ENCODE measurements at regions not wholly inside any gene's neighbourhood (a gene's known extent, or its start where the extent isn't known, plus 50 kb on each side); places are given as distances from the start of the nearest gene placed in this dataset.

GRCh38 chr3:72114773-72115172, 329.8 kb upstream of the PROK2 start:
- H3K9me3 Mint-ChIP-seq = no peaks in the 10 kb centered on the region
- H3K27me3 Mint-ChIP-seq (ENCODE audit: low read depth) = peaks cover 14% of the 10 kb centered on the region
- no peak overlapping the region for H3K27ac Mint-ChIP-seq
- no peaks in the 10 kb centered on the region for H3K4me1 Mint-ChIP-seq (ENCODE audit: low read depth)
- DNase-seq (ENCODE audit: low spot score) = no peak
- intact Hi-C loops (cut with micrococcal nuclease) = no loop called here
- no peaks in the 10 kb centered on the region for H3K36me3 Mint-ChIP-seq (ENCODE audit: low read depth)
- H3K4me3 Mint-ChIP-seq (ENCODE audit: low read depth) = no peak overlapping the region

- H3K4me1 Mint-ChIP-seq (ENCODE audit: low read depth) = no peaks in the 10 kb centered on the region
- H3K9me3 Mint-ChIP-seq = no peaks in the 10 kb centered on the region
- H3K27ac Mint-ChIP-seq = no peak overlapping the region
- no peak for DNase-seq (ENCODE audit: low spot score)
- no peak overlapping the region for H3K4me3 Mint-ChIP-seq (ENCODE audit: low read depth)
- H3K27me3 Mint-ChIP-seq (ENCODE audit: low read depth) = peaks cover 14% of the 10 kb centered on the region
- intact Hi-C loops (cut with micrococcal nuclease) = no loop called here
- no peaks in the 10 kb centered on the region for H3K36me3 Mint-ChIP-seq (ENCODE audit: low read depth)
Observed at GRCh38 chr3:72113964-72114363, 329.0 kb upstream of the PROK2 start.

GRCh38 chr3:72113564-72113963, 328.6 kb upstream of the PROK2 start:
- intact Hi-C loops (cut with micrococcal nuclease) = no loop called here
- DNase-seq (ENCODE audit: low spot score) = no peak
- H3K27ac Mint-ChIP-seq = no peak overlapping the region
- no peak overlapping the region for H3K4me3 Mint-ChIP-seq (ENCODE audit: low read depth)
- H3K9me3 Mint-ChIP-seq = no peaks in the 10 kb centered on the region
- H3K36me3 Mint-ChIP-seq (ENCODE audit: low read depth) = no peaks in the 10 kb centered on the region
- no peaks in the 10 kb centered on the region for H3K4me1 Mint-ChIP-seq (ENCODE audit: low read depth)
- peaks cover 14% of the 10 kb centered on the region for H3K27me3 Mint-ChIP-seq (ENCODE audit: low read depth)

GRCh38 chr3:72112435-72112834, 327.5 kb upstream of the PROK2 start:
- peaks cover 14% of the 10 kb centered on the region for H3K27me3 Mint-ChIP-seq (ENCODE audit: low read depth)

GRCh38 chr3:72111265-72112205, 326.6 kb upstream of the PROK2 start:
- Mint-ChIP-seq H3K27ac (no peak overlapping the region), H3K9me3 (no peaks in the 10 kb centered on the region)

More at GRCh38 chr3:72112435-72112834, 327.5 kb upstream of the PROK2 start:
- no peak overlapping the region for H3K27ac Mint-ChIP-seq
- intact Hi-C loops (cut with micrococcal nuclease) = no loop called here
- no peak for DNase-seq (ENCODE audit: low spot score)
- no peaks in the 10 kb centered on the region for H3K4me1 Mint-ChIP-seq (ENCODE audit: low read depth)
- H3K4me3 Mint-ChIP-seq (ENCODE audit: low read depth) = no peak overlapping the region
- H3K36me3 Mint-ChIP-seq (ENCODE audit: low read depth) = no peaks in the 10 kb centered on the region
- H3K9me3 Mint-ChIP-seq = no peaks in the 10 kb centered on the region

GRCh38 chr3:72109327-72110259, 324.6 kb upstream of the PROK2 start:
- Mint-ChIP-seq H3K27ac (no peak overlapping the region), H3K4me3 (ENCODE audit: low read depth) (no peak overlapping the region), H3K4me1 (ENCODE audit: low read depth) (no peaks in the 10 kb centered on the region), H3K9me3 (no peaks in the 10 kb centered on the region), H3K27me3 (ENCODE audit: low read depth) (peaks cover 17% of the 10 kb centered on the region), H3K36me3 (ENCODE audit: low read depth) (no peaks in the 10 kb centered on the region)
- no peak for DNase-seq (ENCODE audit: low spot score)
- intact Hi-C loops (cut with micrococcal nuclease) = no loop called here

More at GRCh38 chr3:72111265-72112205, 326.6 kb upstream of the PROK2 start:
- peaks cover 14% of the 10 kb centered on the region for H3K27me3 Mint-ChIP-seq (ENCODE audit: low read depth)
- no peaks in the 10 kb centered on the region for H3K4me1 Mint-ChIP-seq (ENCODE audit: low read depth)
- no peak for DNase-seq (ENCODE audit: low spot score)
- no peak overlapping the region for H3K4me3 Mint-ChIP-seq (ENCODE audit: low read depth)
- no peaks in the 10 kb centered on the region for H3K36me3 Mint-ChIP-seq (ENCODE audit: low read depth)
- intact Hi-C loops (cut with micrococcal nuclease) = no loop called here

GRCh38 chr3:72105306-72105705, 320.4 kb upstream of the PROK2 start:
- no peak overlapping the region for H3K4me3 Mint-ChIP-seq (ENCODE audit: low read depth)
- peaks cover 3% of the 10 kb centered on the region for H3K27me3 Mint-ChIP-seq (ENCODE audit: low read depth)
- H3K27ac Mint-ChIP-seq = no peak overlapping the region
- peaks cover 17% of the 10 kb centered on the region for H3K4me1 Mint-ChIP-seq (ENCODE audit: low read depth)
- no peak for DNase-seq (ENCODE audit: low spot score)
- H3K9me3 Mint-ChIP-seq = no peaks in the 10 kb centered on the region
- intact Hi-C loops (cut with micrococcal nuclease) = no loop called here
- no peaks in the 10 kb centered on the region for H3K36me3 Mint-ChIP-seq (ENCODE audit: low read depth)

- Mint-ChIP-seq H3K27ac (no peak overlapping the region), H3K4me1 (ENCODE audit: low read depth) (peaks cover 25% of the 10 kb centered on the region)
Observed at GRCh38 chr3:72102112-72102616, 317.2 kb upstream of the PROK2 start.

GRCh38 chr3:72101494-72101893, 316.5 kb upstream of the PROK2 start:
- no peak for DNase-seq (ENCODE audit: low spot score)
- no peaks in the 10 kb centered on the region for H3K9me3 Mint-ChIP-seq
- intact Hi-C loops (cut with micrococcal nuclease) = loop anchor here (5.0 kb wide), 2 partner anchors 36 to 119 kb away; no protein-coding TSS in a partner anchor
- H3K36me3 Mint-ChIP-seq (ENCODE audit: low read depth) = no peaks in the 10 kb centered on the region
- H3K4me3 Mint-ChIP-seq (ENCODE audit: low read depth) = peak overlapping the region; percentile 4
- peak overlapping the region; percentile 20 for H3K27ac Mint-ChIP-seq
- H3K27me3 Mint-ChIP-seq (ENCODE audit: low read depth) = peaks cover 15% of the 10 kb centered on the region
- peaks cover 25% of the 10 kb centered on the region for H3K4me1 Mint-ChIP-seq (ENCODE audit: low read depth)

More at GRCh38 chr3:72102112-72102616, 317.2 kb upstream of the PROK2 start:
- Mint-ChIP-seq H3K36me3 (ENCODE audit: low read depth) (no peaks in the 10 kb centered on the region), H3K27me3 (ENCODE audit: low read depth) (peaks cover 10% of the 10 kb centered on the region), H3K9me3 (no peaks in the 10 kb centered on the region), H3K4me3 (ENCODE audit: low read depth) (no peak overlapping the region)
- no peak for DNase-seq (ENCODE audit: low spot score)
- intact Hi-C loops (cut with micrococcal nuclease) = loop anchor here (5.0 kb wide), 2 partner anchors 35 to 120 kb away; no protein-coding TSS in a partner anchor

- peaks cover 14% of the 10 kb centered on the region for H3K27me3 Mint-ChIP-seq (ENCODE audit: low read depth)
- H3K36me3 Mint-ChIP-seq (ENCODE audit: low read depth) = no peaks in the 10 kb centered on the region
- intact Hi-C loops (cut with micrococcal nuclease) = loop anchor here (5.0 kb wide), 2 partner anchors 37 to 118 kb away; no protein-coding TSS in a partner anchor
- no peaks in the 10 kb centered on the region for H3K9me3 Mint-ChIP-seq
- H3K4me1 Mint-ChIP-seq (ENCODE audit: low read depth) = peaks cover 25% of the 10 kb centered on the region
- peak overlapping the region; percentile 76 for H3K4me3 Mint-ChIP-seq (ENCODE audit: low read depth)
- peak overlapping the region; percentile 77 for H3K27ac Mint-ChIP-seq
- peak; percentile 87 for DNase-seq (ENCODE audit: low spot score)
Observed at GRCh38 chr3:72100601-72101187, 315.7 kb upstream of the PROK2 start.

GRCh38 chr3:72100080-72100511, 315.1 kb upstream of the PROK2 start:
- peaks cover 25% of the 10 kb centered on the region for H3K4me1 Mint-ChIP-seq (ENCODE audit: low read depth)
- H3K9me3 Mint-ChIP-seq = no peaks in the 10 kb centered on the region
- peaks cover 12% of the 10 kb centered on the region for H3K27me3 Mint-ChIP-seq (ENCODE audit: low read depth)
- peak overlapping the region; percentile 77 for H3K27ac Mint-ChIP-seq
- intact Hi-C loops (cut with micrococcal nuclease) = loop anchor here (5.0 kb wide), 2 partner anchors 37 to 118 kb away; no protein-coding TSS in a partner anchor
- H3K36me3 Mint-ChIP-seq (ENCODE audit: low read depth) = no peaks in the 10 kb centered on the region
- no peak for DNase-seq (ENCODE audit: low spot score)
- H3K4me3 Mint-ChIP-seq (ENCODE audit: low read depth) = peak overlapping the region; percentile 76

Measured in activated T-helper 2 cell treated with anti-CD3 and anti-CD28 coated beads, Interferon-gamma antibody, Interleukin-2, Interleukin-4, amounts not matched to agents 10 μg/mL and 5 μg/mL and 100 μg/mL, durations not matched to agents 14 hours and 24 hours and 36 hours (primary cell).